Endothelial cell of umbilical vein (primary cell): ENCODE measurements at regions not wholly inside any gene's neighbourhood (a gene's known extent, or its start where the extent isn't known, plus 50 kb on each side); places are given as distances from the start of the nearest gene placed in this dataset.

Source experiments
- BruUV-seq: library from RNA; stranded (reverse); fragments of 400-500 nt; replicated peaks from 2 replicates; lab custom pipeline; 2021; lab: Mats Ljungman, UMichigan
- CTCF ChIA-PET: fragments of 300-600, 350-600 bp; sonication (Branson Sonifier 250); formaldehyde crosslinking; loops from one replicate; lab custom pipeline; 2021; ENCODE audit warnings: antibody characterized with exemption, inconsistent platforms; lab: Charles Lee
- POLR2A ChIA-PET: fragments of 300-600, 350-600 bp; sonication (Branson Sonifier 250); formaldehyde crosslinking; loops from one replicate; lab custom pipeline; 2021; ENCODE audit warnings: antibody characterized with exemption, inconsistent platforms; lab: Charles Lee
- DNase-seq: peaks from one replicate; pipeline ENCODE4 v3.0.0-alpha.2; 2011; ENCODE audit warnings: low read depth, low spot score
- FAIRE-seq: peaks from 2 replicates; lab custom pipeline; 2011; peaks lifted over from hg19 to GRCh38; lab: Jason Lieb, UNC
- H2AFZ ChIP-seq: 2 replicates; pipeline ENCODE4 v1.6.0; 2012; ENCODE audit warnings: low read depth, low read length, control low read depth, inconsistent platforms
- H3K27ac ChIP-seq: 2 replicates; pipeline ENCODE4 v1.5.1; 2011; ENCODE audit warnings: low read depth, mild to moderate bottlenecking, control low read depth, low read length, moderate library complexity; ENCODE audit not compliant: insufficient read depth
- H3K27me3 ChIP-seq, 2 experiments: 2 replicates each; pipeline versions ENCODE4 v1.6.0 to v1.6.1; 2011; ENCODE audit warnings: low read length in 2 of 2, mixed read lengths in 1 of 2; ENCODE audit not compliant: control insufficient read depth in 2 of 2, insufficient read depth in 2 of 2
- H3K36me3 ChIP-seq, 2 experiments: 2 replicates in 1 of 2; 3 replicates in 1 of 2; pipeline ENCODE4 v1.5.1; 2011; ENCODE audit warnings: low read length in 2 of 2, mild to moderate bottlenecking in 1 of 2, moderate library complexity in 1 of 2; ENCODE audit not compliant: control insufficient read depth in 2 of 2, insufficient read depth in 2 of 2; ENCODE audit errors: extremely low read depth in 1 of 2
- H3K4me1 ChIP-seq: 3 replicates; pipeline ENCODE4 v1.5.1; 2011; ENCODE audit warnings: mild to moderate bottlenecking, low read length; ENCODE audit not compliant: control insufficient read depth, insufficient read depth; ENCODE audit errors: extremely low read depth
- H3K4me2 ChIP-seq: 2 replicates; pipeline ENCODE4 v1.6.1; 2011; ENCODE audit warnings: low read length, control low read depth, mixed read lengths; ENCODE audit not compliant: insufficient read depth
- H3K4me3 ChIP-seq, 3 experiments: fragments of 200-600 bp in 1 of 3; sonication (generic), shearing (Covaris generic) in 1 of 3; replicated peaks in 1 of 3; 2 replicates each; pipeline ENCODE4 v1.5.1; 2011 to 2016; ENCODE audit warnings: control low read depth in 3 of 3, low read length in 3 of 3, mild to moderate bottlenecking in 2 of 3, inconsistent platforms in 1 of 3, low read depth in 1 of 3, moderate library complexity in 1 of 3; ENCODE audit not compliant: insufficient read depth in 1 of 3
- H3K79me2 ChIP-seq: 2 replicates; pipeline ENCODE4 v1.6.0; 2012; ENCODE audit warnings: low read length, inconsistent platforms; ENCODE audit not compliant: control insufficient read depth, insufficient read depth
- H3K9ac ChIP-seq: replicated peaks from 2 replicates; pipeline ENCODE3; 2011; ENCODE audit warnings: low read length, control low read depth; ENCODE audit not compliant: insufficient read depth; ENCODE audit errors: extremely low read depth
- H3K9me1 ChIP-seq: replicated peaks from 3 replicates; pipeline ENCODE4 v1.6.0; 2011; ENCODE audit warnings: mild to moderate bottlenecking, low read length; ENCODE audit not compliant: control insufficient read depth, insufficient read depth; ENCODE audit errors: extremely low read depth
- H3K9me3 ChIP-seq: replicated peaks from 2 replicates; pipeline ENCODE4 v1.5.1; 2012; ENCODE audit warnings: low read length, inconsistent platforms; ENCODE audit not compliant: control insufficient read depth, insufficient read depth
- H4K20me1 ChIP-seq: replicated peaks from 2 replicates; pipeline ENCODE3; 2011; ENCODE audit warnings: mild to moderate bottlenecking, low read length; ENCODE audit not compliant: control insufficient read depth, insufficient read depth; ENCODE audit errors: extremely low read depth
- EZH2 ChIP-seq: IDR thresholded peaks from 2 replicates; pipeline ENCODE4 v1.6.1; 2012; ENCODE audit warnings: borderline replicate concordance, low read depth, mild to moderate bottlenecking, moderate library complexity, low read length, inconsistent platforms; ENCODE audit not compliant: severe bottlenecking
- FOS ChIP-seq: IDR thresholded peaks from 2 replicates; pipeline ENCODE4 v1.6.1; 2011; ENCODE audit warnings: mild to moderate bottlenecking, low read length, moderate library complexity, borderline replicate concordance; ENCODE audit not compliant: insufficient read depth
- GATA2 ChIP-seq: IDR thresholded peaks from 2 replicates; pipeline ENCODE4 v1.7.0; 2011; ENCODE audit warnings: low read depth, mild to moderate bottlenecking, moderate library complexity, mixed read lengths, low read length; ENCODE audit not compliant: insufficient read length, insufficient read depth
- JUN ChIP-seq: IDR thresholded peaks from 2 replicates; pipeline ENCODE4 v1.6.1; 2011; ENCODE audit warnings: borderline replicate concordance, low read depth; ENCODE audit not compliant: insufficient read length, insufficient read depth
- MYC ChIP-seq: IDR thresholded peaks from one replicate; pipeline ENCODE4 v1.6.1; 2011; ENCODE audit warnings: mild to moderate bottlenecking, low read depth, low read length
- POLR2A ChIP-seq: IDR thresholded peaks from 2 replicates; pipeline ENCODE4 v1.6.1; 2012; ENCODE audit warnings: low read depth, mild to moderate bottlenecking, control low read depth, low read length
- POLR2AphosphoS5 ChIP-seq: IDR thresholded peaks from 2 replicates; pipeline ENCODE4 v1.6.1; 2012; ENCODE audit warnings: low read depth, mild to moderate bottlenecking, control low read depth, low read length, moderate library complexity; ENCODE audit not compliant: insufficient read depth
- dilution Hi-C: fragments of 300-500 bp; cut with MboI; formaldehyde crosslinking; loops from one replicate; pipeline ENCODE4 v1.15.0; 2019; ENCODE audit warnings: low sequenced_read_pairs; ENCODE audit not compliant: extremely low pct_ligation_motif_present
- intact Hi-C: fragments of 100-400 bp; cut with micrococcal nuclease; formaldehyde crosslinking; loops from one replicate; pipeline ENCODE4 v1.10.0; 2022
- TF ChIP-seq, protein P1 (sequence below): IDR thresholded peaks from 2 replicates; pipeline ENCODE4 v1.6.1; 2011; ENCODE audit not compliant: insufficient read depth, insufficient read length
- TF ChIP-seq, protein P2 (sequence below), 2 donors: IDR thresholded peaks; 1 replicate in 1 of 2; 2 replicates in 1 of 2; pipeline ENCODE4 v1.5.1; 2011; ENCODE audit warnings: low read length in 2 of 2, mild to moderate bottlenecking in 2 of 2, moderate library complexity in 2 of 2, control low read depth in 1 of 2, inconsistent platforms in 1 of 2, low read depth in 1 of 2; ENCODE audit not compliant: insufficient read depth in 1 of 2; ENCODE audit errors: extremely low read depth in 1 of 2

DNA sequence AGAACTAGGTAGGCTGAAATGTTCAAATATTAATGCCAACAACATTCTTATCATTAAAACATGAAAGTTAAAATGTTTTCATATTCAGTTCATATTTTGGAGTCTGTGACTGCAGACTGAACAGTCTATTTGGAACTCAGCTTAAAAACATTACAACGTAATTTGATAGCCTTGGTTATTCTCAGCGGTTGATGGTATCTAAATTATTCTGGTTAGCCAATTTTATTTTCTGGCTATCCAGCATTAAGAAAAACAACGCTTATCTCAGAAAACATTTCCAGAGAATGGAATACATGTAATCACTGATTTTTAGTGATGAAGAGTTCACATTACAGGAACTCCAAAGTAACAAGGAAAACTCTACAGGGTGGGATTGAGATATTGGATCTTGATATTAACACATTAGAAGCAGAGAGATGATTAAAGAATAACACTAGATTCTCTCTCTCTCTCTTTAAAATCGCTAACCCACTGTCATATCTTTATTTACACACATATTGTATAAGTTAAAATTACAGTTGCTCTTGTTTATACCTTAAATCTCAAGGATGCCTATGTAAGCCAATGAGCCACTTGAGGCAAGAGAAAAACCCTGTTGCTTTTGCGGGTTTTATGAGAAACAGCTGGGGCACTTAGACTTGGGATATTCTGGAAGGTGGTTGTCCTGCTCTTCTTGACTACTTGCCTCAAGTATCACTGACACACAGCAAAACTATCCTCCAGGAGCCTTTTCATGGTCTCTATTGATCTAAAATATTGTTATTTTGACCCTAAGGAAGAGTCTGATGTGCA is 84.9 kb downstream of the ICOS start:
- Histone ChIP-seq H3K27ac (no peak overlapping the region), H3K9me1 (no peaks in the 10 kb centered on the region), H3K27me3 (peaks cover 4 to 8% of the 10 kb centered on the region in 2 experiments), H3K4me2 (no peak overlapping the region), H3K36me3 (no peaks in the 10 kb centered on the region), H3K4me3 (no peak overlapping the region), H3K4me1 (peaks cover 9% of the 10 kb centered on the region), H2AFZ (no peak overlapping the region), H3K79me2 (no peaks in the 10 kb centered on the region), H3K9ac (no peak overlapping the region), H3K9me3 (no peaks in the 10 kb centered on the region), H4K20me1 (no peaks in the 10 kb centered on the region)
- DNase-seq (no peak), FAIRE-seq (no peak)
- BruUV-seq = no TSS peak
- intact Hi-C loops (loop anchor here (5.0 to 10.0 kb wide), 3 partner anchors 516 to 1906 kb away; no protein-coding TSS in a partner anchor), dilution Hi-C loops (no loop called here)
- CTCF ChIA-PET = no interaction called here
- TF ChIP-seq POLR2AphosphoS5 = no peak
- TF ChIP-seq MYC = no peak
- TF ChIP-seq FOS = no peak
- no peak for TF ChIP-seq JUN
- TF ChIP-seq POLR2A = no peak
- TF ChIP-seq EZH2 = no peak
- POLR2A ChIA-PET = no interaction called here

DNA sequence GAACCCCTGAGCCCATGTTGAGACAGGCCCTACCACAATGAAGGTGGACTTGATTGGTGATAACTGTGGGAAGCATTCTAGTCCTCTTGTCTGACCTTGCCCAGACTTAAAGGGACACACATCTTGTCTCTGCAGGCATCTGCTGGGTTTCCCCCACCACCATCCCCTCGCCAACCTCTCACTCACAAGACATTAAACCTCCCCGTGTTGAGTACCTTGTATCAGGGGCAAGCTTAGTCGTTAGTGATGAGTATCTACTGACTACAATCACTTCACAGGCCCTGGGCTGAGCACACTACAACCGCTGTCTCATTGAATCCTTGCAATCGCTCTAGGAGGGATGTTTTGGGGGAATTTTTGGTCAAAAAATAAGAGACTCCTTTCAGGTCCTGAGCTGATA is 86.0 kb downstream of the ICOS start:
- FAIRE-seq = no peak
- intact Hi-C loops = loop anchor here (5.0 to 10.0 kb wide), 3 partner anchors 515 to 1905 kb away; no protein-coding TSS in a partner anchor

More for the DNA sequence above, 86.0 kb downstream of the ICOS start:
- dilution Hi-C loops = no loop called here
- H2AFZ ChIP-seq = no peak overlapping the region
- TF ChIP-seq POLR2AphosphoS5 (no peak), EZH2 (no peak), FOS (no peak), MYC (no peak), POLR2A (no peak), JUN (no peak), GATA2 (no peak)
- TF ChIP-seq, protein P1, sequence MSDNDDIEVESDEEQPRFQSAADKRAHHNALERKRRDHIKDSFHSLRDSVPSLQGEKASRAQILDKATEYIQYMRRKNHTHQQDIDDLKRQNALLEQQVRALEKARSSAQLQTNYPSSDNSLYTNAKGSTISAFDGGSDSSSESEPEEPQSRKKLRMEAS = no peak
- TF ChIP-seq, protein P2, sequence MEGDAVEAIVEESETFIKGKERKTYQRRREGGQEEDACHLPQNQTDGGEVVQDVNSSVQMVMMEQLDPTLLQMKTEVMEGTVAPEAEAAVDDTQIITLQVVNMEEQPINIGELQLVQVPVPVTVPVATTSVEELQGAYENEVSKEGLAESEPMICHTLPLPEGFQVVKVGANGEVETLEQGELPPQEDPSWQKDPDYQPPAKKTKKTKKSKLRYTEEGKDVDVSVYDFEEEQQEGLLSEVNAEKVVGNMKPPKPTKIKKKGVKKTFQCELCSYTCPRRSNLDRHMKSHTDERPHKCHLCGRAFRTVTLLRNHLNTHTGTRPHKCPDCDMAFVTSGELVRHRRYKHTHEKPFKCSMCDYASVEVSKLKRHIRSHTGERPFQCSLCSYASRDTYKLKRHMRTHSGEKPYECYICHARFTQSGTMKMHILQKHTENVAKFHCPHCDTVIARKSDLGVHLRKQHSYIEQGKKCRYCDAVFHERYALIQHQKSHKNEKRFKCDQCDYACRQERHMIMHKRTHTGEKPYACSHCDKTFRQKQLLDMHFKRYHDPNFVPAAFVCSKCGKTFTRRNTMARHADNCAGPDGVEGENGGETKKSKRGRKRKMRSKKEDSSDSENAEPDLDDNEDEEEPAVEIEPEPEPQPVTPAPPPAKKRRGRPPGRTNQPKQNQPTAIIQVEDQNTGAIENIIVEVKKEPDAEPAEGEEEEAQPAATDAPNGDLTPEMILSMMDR (IDR thresholded peaks at IDR 0.05; ENCODE audit: extremely low read depth in 1 of 2, insufficient read depth in 1 of 2, low read depth in 1 of 2, low read length in 2 of 2) = no peak
- H3K9ac ChIP-seq = no peak overlapping the region
- H3K79me2 ChIP-seq = no peaks in the 10 kb centered on the region
- no peak for DNase-seq
- H3K4me1 ChIP-seq = peaks cover 13% of the 10 kb centered on the region
- H3K27me3 ChIP-seq = peaks cover 4 to 7% of the 10 kb centered on the region in 2 experiments
- no peak overlapping the region for H3K4me2 ChIP-seq
- H4K20me1 ChIP-seq = no peaks in the 10 kb centered on the region
- no peak overlapping the region for H3K4me3 ChIP-seq
- no peak overlapping the region for H3K27ac ChIP-seq
- ChIA-PET CTCF (interaction anchor here (0.8 to 3.7 kb wide), 8 partner anchors 9 to 1925 kb away, joined by 3 to 43 read pairs (median 4); no protein-coding TSS in a partner anchor), POLR2A (no interaction called here)
- no peaks in the 10 kb centered on the region for H3K36me3 ChIP-seq
- H3K9me1 ChIP-seq = no peaks in the 10 kb centered on the region
- H3K9me3 ChIP-seq = no peaks in the 10 kb centered on the region
- no TSS peak for BruUV-seq
